SH-SY5Y (cell line): ENCODE measurements at regions not wholly inside any gene's neighbourhood (a gene's known extent, or its start where the extent isn't known, plus 50 kb on each side); places are given as distances from the start of the nearest gene placed in this dataset.

ENCODE experiments used
- GATA2 ChIP-seq: IDR thresholded peaks from 2 replicates; pipeline ENCODE4 v1.6.1; 2011; ENCODE audit warnings: mild to moderate bottlenecking, low read depth, low read length
- GATA3 ChIP-seq: IDR thresholded peaks from 2 replicates; pipeline ENCODE4 v1.6.1; 2011; ENCODE audit warnings: low read depth, mild to moderate bottlenecking, low read length, moderate library complexity

DNA sequence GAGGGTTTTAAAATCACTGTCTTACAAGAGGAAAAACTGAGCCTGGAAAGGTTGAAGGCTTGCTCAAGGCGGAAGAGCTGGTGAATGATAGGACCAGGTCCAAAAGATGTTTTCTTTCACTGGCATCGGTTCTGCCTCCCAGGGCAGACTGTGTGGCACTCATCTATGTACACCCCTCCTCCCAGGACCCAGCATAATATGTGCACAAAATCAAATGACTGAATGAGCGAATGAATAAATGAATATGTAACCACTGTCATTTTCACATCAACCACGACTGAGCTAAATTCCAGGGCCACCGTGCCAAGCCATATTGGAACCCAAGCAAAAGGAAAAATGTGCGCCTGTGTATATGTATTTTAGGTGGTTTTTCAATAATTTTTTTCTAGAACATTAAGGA is 99.3 kb upstream of the ZBTB40 start:
- no peak for TF ChIP-seq GATA2
- TF ChIP-seq GATA3: no peak
